ENCODE measurements at regions not wholly inside any gene's neighbourhood (a gene's known extent, or its start where the extent isn't known, plus 50 kb on each side); places are given as distances from the start of the nearest gene placed in this dataset.

DNA sequence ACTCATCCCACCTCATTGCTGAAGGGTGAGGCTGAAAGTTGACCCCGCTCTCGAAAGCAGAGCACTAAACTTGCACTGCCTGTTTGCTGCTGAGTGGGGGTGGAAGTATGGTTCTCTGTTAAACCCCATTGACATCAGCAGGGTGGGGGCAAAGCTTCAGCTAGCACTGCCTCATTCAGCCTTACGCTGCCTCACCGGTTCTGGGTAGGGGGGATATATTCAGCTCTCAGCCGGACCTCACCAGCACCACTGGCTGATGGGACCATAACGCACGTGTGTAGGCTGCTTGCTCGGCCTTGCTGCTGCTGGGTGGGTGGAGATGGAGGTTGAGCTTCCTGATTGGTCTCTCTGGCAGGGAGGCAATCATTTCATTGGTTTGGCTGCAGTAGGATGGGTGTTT, 265.7 kb upstream of the RTL1 start:
- no peak for TF ChIP-seq GATA1 (IDR thresholded peaks at IDR 0.05; ENCODE audit: low read depth, low read length)
- TF ChIP-seq POLR2A (IDR thresholded peaks at IDR 0.05; ENCODE audit: low read length) = no peak
- DNase-seq = no peak

DNA sequence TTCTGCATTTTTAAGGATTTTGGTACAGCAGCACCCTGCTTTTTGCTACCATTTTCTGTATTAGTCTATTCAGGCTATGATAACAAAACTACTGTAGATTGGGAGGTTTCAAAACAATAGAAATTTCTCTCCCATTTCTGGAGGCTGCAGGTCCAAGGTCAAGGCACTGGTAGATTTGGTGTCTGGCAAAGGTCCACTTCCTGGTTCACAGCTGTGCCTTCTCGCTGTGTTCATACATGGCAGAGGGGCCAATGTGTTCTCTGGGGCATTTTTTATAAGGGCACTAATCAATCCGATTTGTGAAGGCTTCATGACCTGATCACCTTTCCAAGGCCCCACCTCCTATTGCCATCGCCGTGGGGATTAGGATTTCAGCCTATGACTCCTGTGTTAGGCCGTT, 268.1 kb upstream of the RTL1 start:
- DNase-seq = no peak
- TF ChIP-seq POLR2A (IDR thresholded peaks at IDR 0.05; ENCODE audit: low read length) = no peak
- no peak for TF ChIP-seq GATA1 (IDR thresholded peaks at IDR 0.05; ENCODE audit: low read depth, low read length)

GRCh38 chr14:101173698-101174521, 270.4 kb upstream of the RTL1 start:
- TF ChIP-seq POLR2A (IDR thresholded peaks at IDR 0.05; ENCODE audit: low read length) (no peak), GATA1 (IDR thresholded peaks at IDR 0.05; ENCODE audit: low read depth, low read length) (no peak)
- DNase-seq = no peak

GRCh38 chr14:101174522-101174838, 271.0 kb upstream of the RTL1 start:
- TF ChIP-seq GATA1 (IDR thresholded peaks at IDR 0.05; ENCODE audit: low read depth, low read length) (no peak), POLR2A (IDR thresholded peaks at IDR 0.05; ENCODE audit: low read length) (no peak)

DNA sequence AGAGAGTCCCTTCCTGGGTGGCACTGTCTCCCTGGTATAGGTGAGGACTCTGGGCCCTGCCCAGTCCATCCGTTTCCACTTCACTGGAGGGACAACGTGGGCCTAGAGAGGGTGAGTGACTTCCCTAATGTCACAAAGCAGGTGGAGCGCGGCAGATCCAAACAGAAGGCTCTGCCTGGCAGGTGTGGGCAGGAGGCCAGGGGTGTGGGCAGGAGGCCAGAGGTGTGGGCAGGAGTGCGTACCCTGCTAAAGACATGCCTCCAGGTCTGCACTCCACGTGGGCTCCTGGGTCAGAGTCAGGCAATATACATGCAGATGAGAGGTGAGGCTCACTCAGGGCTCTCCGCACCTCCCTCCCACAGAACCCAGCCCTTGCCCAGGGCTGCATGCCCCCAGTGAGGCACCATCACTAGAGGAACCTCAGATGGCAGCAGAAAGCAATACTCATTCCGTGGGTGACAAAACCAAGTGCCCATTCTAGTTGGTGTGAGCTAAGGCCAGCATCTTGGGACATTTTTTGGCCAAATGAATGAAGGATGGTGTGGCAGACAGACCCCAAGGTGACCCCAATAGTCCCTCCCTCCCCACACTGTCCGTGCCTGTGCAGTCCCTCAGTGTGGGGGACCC, 271.6 kb upstream of the RTL1 start:
- no peak for DNase-seq
- TF ChIP-seq GATA1 (IDR thresholded peaks at IDR 0.05; ENCODE audit: low read depth, low read length) (no peak), POLR2A (IDR thresholded peaks at IDR 0.05; ENCODE audit: low read length) (no peak)

More at GRCh38 chr14:101174522-101174838, 271.0 kb upstream of the RTL1 start:
- no peak for DNase-seq

GRCh38 chr14:101175731-101176534, 272.4 kb upstream of the RTL1 start:
- no peak for DNase-seq
- no peak for TF ChIP-seq GATA1 (IDR thresholded peaks at IDR 0.05; ENCODE audit: low read depth, low read length)
- no peak for TF ChIP-seq POLR2A (IDR thresholded peaks at IDR 0.05; ENCODE audit: low read length)

DNA sequence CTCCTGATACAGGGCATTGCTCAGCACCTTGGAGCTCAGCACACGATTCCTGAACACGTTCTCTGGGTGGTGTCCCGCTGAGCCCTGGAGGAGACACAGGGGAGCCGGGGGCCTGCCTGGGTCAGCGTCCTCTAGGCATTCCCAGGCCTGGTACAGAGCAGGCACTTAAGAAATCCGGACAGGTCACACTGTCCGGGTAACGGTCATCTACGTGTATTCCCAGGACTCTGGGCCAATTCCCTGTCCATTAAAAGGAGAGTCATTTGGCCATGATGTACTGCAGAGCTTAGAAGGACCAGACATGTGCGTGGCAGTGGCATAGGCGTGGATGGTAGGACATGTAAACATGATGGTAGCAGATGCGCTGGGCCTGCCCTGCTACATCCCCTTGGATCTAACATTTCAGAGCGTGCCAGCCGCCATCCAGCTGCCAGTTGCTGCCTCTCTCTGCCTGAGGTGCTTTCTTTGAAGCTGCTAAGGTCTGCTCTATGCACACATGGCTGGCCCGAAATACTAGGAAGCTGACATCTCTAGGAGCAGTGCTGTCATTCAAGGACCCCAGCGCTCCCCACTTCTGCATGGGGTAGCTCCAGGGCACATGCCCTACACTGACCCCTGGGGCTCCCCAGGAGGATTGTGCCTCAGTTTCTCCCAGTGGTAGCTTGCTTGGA, 273.1 kb upstream of the RTL1 start:
- TF ChIP-seq POLR2A (IDR thresholded peaks at IDR 0.05; ENCODE audit: low read length) (no peak), GATA1 (IDR thresholded peaks at IDR 0.05; ENCODE audit: low read depth, low read length) (no peak)
- no peak for DNase-seq

GRCh38 chr14:101177301-101177971, 273.9 kb upstream of the RTL1 start:
- no peak for DNase-seq

GRCh38 chr14:101178184-101179072, 274.9 kb upstream of the RTL1 start:
- DNase-seq = no peak
- TF ChIP-seq GATA1 (IDR thresholded peaks at IDR 0.05; ENCODE audit: low read depth, low read length) = no peak
- TF ChIP-seq POLR2A (IDR thresholded peaks at IDR 0.05; ENCODE audit: low read length) = no peak

More at GRCh38 chr14:101177301-101177971, 273.9 kb upstream of the RTL1 start:
- TF ChIP-seq GATA1 (IDR thresholded peaks at IDR 0.05; ENCODE audit: low read depth, low read length) (no peak), POLR2A (IDR thresholded peaks at IDR 0.05; ENCODE audit: low read length) (no peak)

GRCh38 chr14:101179691-101180211, 276.2 kb upstream of the RTL1 start:
- TF ChIP-seq GATA1 (IDR thresholded peaks at IDR 0.05; ENCODE audit: low read depth, low read length) (no peak), POLR2A (IDR thresholded peaks at IDR 0.05; ENCODE audit: low read length) (no peak)
- DNase-seq = no peak

DNA sequence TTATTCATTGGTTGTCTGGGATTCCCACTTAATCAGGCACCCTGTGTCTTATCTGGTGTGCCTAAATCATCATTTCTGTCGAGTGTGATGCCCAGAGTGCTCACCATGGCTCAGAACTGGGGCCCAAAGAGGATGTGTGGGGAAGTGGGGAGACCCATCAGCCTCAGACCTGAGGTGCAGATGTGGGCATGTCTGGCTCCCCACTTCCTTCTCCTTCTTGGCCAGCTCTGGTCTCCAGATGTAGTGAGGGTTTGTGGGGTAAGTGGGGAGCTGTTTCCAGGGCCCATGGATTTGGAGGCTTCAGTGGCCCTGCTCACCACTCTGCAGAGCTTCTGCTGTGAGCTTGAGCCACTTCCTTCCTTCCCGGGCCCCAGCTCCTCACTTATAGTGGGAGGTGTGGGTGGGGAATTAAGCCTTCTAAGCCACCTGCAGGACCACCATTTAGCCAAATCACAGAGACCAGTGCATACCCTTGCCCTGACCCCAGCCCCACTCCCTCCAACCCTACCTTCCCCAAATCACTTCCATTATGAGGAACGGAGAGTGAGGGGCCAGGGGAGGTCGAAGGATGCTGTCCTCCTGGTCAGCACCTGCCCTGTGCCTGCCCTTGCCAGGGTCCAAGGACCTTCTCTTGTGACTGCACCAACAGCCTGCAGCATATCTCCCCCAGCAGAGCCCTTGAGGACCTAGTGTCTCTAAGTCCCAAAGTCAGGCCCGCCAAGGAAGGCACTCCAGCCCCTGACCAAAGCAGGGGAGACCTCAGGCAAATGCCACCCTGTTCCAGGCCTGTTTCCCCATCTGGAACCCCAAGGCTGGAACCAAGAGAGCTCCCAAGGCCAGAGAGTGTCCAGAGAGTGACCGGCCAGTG, 278.2 kb upstream of the RTL1 start:
- no peak for DNase-seq
- TF ChIP-seq GATA1 (IDR thresholded peaks at IDR 0.05; ENCODE audit: low read depth, low read length) = no peak
- TF ChIP-seq POLR2A (IDR thresholded peaks at IDR 0.05; ENCODE audit: low read length) = no peak
